Suprapubic skin (tissue), 3 donors: ENCODE measurements at regions not wholly inside any gene's neighbourhood (a gene's known extent, or its start where the extent isn't known, plus 50 kb on each side); places are given as distances from the start of the nearest gene placed in this dataset.

ENCODE experiments used
- POLR2A ChIP-seq, 2 donors: fragments of 450-650 bp; IDR thresholded peaks; one replicate each; pipeline ENCODE4 v1.6.1; 2017; ENCODE audit warnings: antibody characterized with exemption in 2 of 2, mild to moderate bottlenecking in 2 of 2, moderate library complexity in 2 of 2
- TF ChIP-seq, protein P1 (sequence below), 2 donors: fragments of 200-600 bp in 1 of 2; fragments of 450-650 bp in 1 of 2; sonication (generic) in 1 of 2; IDR thresholded peaks; one replicate each; pipeline ENCODE4 v1.5.1; 2016 to 2019; ENCODE audit warnings: antibody characterized with exemption in 2 of 2, mild to moderate bottlenecking in 1 of 2, moderate library complexity in 1 of 2

DNA sequence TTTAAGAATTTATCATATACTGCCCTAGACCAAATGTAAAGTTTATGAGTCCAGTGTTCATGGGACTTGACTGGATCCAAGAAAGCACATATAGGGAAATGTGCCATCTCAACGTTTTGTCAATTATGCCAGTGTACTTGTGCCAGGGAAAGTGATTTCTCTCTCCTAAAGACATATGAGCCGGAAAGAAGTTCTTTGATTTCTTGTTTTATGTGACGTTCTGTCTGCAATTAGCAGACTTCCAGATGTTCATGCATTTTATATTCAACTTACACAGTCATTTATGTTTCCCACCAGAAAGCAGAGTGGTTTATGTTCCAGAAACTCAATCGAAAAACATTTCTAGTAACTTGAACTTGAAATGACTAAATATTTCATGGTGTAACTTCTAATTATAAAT is 203.8 kb downstream of the FAM170A start:
- TF ChIP-seq, protein P1, sequence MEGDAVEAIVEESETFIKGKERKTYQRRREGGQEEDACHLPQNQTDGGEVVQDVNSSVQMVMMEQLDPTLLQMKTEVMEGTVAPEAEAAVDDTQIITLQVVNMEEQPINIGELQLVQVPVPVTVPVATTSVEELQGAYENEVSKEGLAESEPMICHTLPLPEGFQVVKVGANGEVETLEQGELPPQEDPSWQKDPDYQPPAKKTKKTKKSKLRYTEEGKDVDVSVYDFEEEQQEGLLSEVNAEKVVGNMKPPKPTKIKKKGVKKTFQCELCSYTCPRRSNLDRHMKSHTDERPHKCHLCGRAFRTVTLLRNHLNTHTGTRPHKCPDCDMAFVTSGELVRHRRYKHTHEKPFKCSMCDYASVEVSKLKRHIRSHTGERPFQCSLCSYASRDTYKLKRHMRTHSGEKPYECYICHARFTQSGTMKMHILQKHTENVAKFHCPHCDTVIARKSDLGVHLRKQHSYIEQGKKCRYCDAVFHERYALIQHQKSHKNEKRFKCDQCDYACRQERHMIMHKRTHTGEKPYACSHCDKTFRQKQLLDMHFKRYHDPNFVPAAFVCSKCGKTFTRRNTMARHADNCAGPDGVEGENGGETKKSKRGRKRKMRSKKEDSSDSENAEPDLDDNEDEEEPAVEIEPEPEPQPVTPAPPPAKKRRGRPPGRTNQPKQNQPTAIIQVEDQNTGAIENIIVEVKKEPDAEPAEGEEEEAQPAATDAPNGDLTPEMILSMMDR (IDR thresholded peaks at IDR 0.05), result no peak
- TF ChIP-seq POLR2A (IDR thresholded peaks at IDR 0.05), result no peak
